ENCODE measurements at regions not wholly inside any gene's neighbourhood (a gene's known extent, or its start where the extent isn't known, plus 50 kb on each side); places are given as distances from the start of the nearest gene placed in this dataset.

DNA sequence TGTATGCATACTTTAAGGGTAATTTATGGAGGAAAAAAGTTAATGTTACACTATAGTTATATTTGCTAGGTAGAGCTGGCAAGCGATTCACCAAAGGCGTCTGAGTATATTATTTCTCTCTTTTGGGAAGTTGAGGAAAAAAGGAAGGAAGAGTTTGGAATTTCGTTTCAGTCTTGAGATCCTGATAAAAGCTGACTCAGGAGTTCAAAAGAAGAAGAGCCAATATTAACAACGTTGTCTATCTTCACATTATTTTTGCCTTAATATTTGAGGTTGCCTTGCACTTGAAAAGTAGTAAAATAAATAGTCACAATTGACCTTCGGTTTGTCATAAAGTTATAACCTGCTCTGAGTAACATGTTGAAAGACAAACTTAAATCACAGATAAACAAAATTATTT, 888.6 kb downstream of the KCNJ2 start:
- TF ChIP-seq CTCF (conservative IDR thresholded peaks at IDR 0.05; ENCODE audit: low read depth, low read length) (no peak), RAD21 (IDR thresholded peaks at IDR 0.05; ENCODE audit: low read length) (no peak), POLR2A (IDR thresholded peaks at IDR 0.05; ENCODE audit: low read depth, low read length) (no peak), RCOR1 (IDR thresholded peaks at IDR 0.05; ENCODE audit: insufficient replicate concordance, low read length) (no peak), MAFK (IDR thresholded peaks at IDR 0.05; ENCODE audit: low read depth, low read length) (peak; percentile 74), SMC3 (IDR thresholded peaks at IDR 0.05; ENCODE audit: low read depth, low read length) (no peak)

All from IMR-90 (cell line).